HG03520 (cell line): ENCODE measurements at regions not wholly inside any gene's neighbourhood (a gene's known extent, or its start where the extent isn't known, plus 50 kb on each side); places are given as distances from the start of the nearest gene placed in this dataset.
"Not testable (repeated sequence)": the region's sequence is repeated elsewhere in the genome, so short reads cannot be mapped to it uniquely, and the experiment has no call there.

Experiments used
- ATAC-seq: cut with Tn5 transposase; IDR thresholded peaks from one replicate; pipeline ENCODE4 v1.9.1; 2021; ENCODE audit warnings: mild to moderate bottlenecking, moderate library complexity; ENCODE audit not compliant: unreplicated experiment

DNA sequence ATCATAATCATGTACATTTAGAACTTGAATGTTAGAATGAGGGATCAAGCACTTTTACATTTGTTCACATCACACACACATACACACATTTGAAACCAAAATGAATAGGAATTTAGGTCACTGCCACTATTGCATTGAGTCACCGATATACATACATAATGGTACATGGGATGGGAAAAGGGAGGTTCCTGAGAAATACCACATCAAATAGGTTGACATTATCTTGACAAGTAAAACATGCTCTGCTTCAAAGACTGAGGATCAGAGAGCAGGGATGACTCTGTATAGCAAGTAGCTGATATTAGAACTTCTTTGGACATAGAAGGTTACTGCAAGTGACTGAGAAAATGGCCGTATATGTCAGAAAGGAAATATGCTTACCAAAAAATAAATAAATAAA, 847.2 kb downstream of the PLOD2 start:
- no peak for ATAC-seq

DNA sequence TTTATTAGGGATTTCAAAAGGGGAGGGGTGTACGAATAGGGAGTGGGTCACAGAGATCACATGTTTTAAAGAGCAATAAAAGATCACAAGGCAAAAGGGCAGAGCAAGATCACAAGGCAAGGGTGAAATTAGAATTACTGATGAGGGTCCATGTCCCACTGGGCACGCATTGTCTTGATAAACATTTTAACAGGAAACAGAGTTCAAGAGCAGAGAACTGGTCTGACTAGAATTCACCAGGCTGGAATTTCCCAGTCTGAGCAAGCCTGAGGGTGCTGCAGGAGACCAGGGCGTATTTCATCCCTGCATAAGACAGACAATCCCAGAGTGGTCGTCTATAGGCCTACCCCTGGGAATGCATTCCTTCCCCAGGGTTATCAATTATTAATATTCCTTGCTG, 844.7 kb downstream of the PLOD2 start:
- not testable (repeated sequence) for ATAC-seq

DNA sequence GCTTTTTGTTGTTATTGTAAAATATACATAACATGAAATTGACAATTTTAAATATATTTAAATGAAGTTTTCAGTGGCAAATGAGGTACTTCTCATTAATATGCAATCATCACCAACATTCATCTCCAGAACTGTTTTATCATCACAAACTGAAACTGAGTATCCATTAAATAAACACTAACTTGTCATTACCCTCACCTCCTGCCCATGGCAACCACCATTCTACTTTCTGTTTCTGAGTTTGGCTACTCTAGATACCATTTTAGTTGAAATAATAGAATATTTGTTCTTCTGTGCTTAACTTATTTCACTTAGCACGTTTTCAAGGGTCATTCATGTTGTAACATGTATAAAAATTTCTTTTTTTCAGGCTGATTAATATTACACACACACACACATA, 834.3 kb downstream of the PLOD2 start:
- no peak for ATAC-seq

DNA sequence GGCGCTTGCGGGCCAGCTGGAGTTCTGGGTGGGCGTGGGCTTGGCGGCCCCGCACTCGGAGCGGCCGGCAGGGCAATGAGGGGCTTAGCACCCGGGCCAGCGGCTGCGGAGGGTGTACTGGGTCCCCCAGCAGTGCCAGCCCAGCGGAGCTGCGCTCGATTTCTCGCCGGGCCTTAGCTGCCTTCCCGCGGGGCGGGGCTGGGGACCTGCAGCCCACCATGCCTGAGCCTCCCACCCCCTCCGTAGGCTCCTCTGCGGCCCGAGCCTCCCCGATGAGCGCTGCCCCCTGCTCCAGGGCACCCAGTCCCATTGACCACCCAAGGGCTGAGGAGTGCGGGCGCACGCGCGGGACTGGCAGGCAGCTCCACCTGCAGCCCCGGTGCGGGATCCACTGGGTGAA, 827.6 kb downstream of the PLOD2 start:
- not testable (repeated sequence) for ATAC-seq

DNA sequence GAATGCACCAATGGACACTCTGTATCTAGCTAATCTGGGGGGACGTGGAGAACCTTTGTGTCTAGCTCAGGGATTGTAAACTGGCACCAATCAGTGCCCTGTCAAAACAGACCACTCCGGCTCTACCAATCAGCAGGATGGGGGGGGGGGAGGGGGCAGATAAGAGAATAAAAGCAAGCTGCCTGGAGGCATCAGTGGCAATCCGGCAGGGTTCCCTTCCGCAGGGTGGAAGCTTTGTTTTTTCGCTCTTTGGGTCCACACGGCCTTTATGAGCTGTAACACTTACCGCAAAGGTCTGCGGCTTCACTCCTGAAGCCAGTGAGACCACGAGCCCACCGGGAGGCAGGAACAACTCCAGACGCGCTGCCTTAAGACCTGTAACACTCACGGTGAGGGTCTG, 827.1 kb downstream of the PLOD2 start:
- ATAC-seq = no peak

DNA sequence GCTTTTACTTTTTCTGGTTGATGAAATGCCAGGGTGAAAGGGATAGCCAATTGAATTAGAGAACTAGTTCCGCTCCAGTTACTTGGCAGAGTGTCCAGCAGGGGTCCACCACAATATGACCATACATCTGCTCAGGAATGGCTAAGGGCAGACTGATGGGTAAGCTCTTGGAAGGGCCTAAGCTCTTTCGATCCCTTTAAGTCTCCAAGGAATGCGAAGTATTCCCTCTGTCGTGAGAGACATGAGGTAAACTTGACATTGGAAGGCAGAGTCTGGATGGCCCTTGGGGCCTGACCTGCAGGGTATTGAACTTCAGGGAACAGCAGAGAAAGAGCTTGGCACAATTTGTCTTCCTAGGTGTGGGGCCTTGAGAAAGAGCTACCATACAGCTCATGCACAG, 805.8 kb downstream of the PLOD2 start:
- no peak for ATAC-seq

DNA sequence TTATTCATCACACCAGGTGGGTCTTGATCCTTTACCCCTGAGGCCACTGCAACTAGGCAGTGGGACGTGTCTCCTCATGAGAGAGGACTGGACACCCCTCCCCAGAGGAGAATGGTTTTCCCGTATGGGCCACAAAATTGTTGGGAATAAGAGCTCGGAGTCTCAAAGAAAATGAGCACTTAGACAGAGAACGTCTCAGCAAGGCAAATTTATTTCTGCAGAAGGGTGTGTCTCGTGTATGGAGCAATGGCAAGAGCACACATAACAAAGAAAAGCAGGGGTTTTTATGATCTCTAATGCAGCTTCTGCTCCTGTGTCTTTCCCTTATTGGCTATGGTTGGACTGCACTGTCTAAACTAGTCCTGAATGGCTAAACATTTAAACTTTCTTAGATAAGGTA, 803.5 kb downstream of the PLOD2 start:
- ATAC-seq = no peak

DNA sequence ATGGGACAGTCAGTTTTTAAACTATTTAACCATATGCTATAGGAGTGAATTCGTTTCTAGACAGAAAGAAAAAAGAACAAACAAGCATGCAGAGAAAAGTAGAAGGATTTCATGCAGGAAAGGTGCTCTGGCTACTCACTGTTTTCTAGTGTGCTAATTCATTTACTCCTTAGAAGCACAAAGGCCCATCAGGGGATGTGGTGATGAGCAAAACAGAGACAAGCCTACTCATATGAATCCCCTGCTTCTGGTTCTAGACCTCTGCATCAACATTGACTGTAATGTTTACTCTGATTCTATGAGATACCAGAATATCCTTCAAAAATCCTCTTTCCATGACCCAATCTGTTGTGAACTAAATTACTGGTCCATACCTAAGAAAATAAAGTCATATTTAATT, 801.9 kb downstream of the PLOD2 start:
- ATAC-seq = no peak

DNA sequence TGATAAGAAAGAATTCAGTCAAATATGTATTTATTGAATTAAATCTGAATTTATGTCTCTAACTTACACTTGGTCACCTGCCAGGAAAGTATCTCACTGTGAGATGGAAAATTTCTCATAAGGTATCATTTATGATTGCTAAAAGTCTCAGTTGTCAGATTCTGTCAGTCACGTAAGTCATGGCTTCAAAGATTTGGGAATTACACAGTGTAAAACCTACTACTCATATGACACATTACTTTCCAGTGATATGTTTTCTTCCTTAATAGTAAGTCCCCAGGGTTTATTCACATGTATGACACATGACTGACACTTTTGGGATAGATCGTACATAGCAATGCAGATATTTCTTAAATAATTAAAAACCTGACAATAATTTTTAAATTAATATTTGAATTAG, 792.2 kb downstream of the PLOD2 start:
- no peak for ATAC-seq

DNA sequence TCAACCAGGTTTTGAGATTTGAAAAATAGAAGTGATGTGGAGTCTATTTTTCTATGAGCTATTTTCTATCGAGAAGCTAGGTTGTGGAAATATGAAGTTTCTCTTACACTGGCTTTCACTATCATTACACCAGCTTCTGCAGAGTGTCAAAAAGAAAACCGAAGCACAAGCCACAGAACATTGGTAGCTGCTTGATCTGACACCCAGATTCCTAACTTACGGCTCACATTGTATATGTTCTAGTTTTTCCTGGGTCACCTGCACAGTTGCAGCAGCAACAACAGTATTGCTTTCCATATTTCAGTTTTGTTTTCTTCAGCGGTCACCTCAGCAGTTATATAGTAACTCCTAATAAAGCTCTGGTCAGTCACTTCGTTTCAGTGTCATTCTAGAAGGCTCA, 790.1 kb downstream of the PLOD2 start:
- ATAC-seq = no peak

DNA sequence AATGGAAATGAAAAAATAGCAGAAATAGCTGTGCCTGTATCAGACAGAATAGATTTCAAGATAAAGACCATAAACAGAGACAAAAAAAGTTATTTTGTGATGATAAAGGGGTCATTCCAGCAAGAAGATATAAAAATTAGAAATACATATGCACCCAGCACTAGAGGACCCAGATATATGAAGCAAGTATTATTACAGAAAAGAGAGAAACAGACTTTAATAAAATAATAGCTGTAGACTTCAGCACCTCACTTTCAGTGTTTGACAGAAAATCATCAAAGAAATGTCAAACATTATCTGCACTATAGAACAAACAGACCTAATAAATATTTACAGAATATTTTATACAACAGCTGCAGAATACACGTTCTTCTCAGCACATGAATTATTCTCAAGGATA, 783.7 kb downstream of the PLOD2 start:
- ATAC-seq = no peak

DNA sequence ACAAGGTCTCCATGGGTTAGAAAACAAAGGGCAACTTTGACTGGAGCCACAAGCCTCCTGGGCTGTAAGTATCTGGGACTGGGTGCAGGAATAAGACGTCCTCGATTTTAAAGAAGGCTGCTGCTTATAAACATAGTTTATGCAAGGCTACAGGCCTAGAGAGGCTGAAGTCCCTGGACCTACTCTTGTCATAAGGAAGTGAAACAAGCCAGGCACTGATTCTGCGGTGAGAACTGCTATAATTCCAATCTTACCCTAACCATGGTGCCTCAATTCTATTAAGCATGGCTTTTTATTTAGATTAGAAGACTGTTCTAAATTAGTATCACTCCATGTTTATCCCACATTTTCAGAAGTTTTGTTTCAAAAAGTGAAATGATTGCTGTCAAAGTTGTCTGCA, 777.6 kb downstream of the PLOD2 start:
- ATAC-seq = no peak

DNA sequence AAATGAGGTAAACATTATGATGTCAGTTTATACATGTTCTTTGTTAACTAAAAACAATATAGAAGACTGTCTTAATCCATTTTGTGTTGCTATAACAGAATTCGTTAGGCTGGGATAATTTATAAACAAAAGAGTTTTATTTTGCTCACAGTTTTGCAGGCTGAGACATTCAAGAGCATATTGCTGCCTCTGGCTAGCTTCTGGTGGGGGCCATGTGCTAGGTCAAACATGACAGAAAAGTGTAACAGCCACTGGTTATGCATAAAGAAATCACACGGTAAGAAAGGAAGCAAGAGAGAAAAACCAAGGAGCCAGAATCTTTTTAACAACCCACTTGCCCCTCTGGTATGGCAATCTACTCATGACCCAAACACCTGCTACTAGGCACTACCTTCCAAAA, 776.7 kb downstream of the PLOD2 start:
- no peak for ATAC-seq

DNA sequence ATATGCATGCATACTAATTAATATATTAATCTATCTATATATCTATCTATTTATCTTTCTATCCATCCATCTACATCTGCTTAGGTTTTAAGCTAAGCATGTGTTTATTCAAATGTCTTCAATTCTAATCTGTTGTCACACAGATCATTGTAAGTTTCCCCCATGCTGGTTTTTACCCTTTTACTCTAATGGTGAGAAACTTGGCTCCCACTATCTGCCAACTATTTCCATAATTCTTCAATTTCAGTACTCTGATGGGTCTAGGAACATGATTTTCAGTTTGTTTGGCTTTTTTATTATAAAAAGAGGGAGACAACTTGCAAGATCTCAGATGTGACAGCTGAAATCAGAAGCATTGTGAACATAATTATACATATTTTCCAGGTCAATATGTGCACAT, 773.8 kb downstream of the PLOD2 start:
- ATAC-seq = no peak

DNA sequence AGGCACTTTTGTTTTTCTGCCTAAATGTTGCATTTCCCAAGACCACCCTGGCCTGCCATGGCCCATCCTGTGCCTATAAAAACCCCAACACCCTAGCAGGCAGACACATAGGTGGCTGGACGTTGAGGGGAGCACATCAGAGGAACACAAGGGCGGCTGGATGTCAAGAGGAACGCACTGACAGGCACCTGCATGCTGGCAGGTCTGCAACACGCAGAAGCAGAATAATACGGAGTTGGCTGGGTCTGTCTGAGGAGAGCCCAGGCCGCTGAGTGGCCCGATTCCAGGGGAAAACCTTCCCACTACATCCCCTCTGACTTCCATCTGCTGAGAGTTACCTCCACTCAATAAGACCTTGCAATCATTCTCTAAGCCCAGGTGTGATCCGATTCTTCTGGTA, 765.6 kb downstream of the PLOD2 start:
- no peak for ATAC-seq

DNA sequence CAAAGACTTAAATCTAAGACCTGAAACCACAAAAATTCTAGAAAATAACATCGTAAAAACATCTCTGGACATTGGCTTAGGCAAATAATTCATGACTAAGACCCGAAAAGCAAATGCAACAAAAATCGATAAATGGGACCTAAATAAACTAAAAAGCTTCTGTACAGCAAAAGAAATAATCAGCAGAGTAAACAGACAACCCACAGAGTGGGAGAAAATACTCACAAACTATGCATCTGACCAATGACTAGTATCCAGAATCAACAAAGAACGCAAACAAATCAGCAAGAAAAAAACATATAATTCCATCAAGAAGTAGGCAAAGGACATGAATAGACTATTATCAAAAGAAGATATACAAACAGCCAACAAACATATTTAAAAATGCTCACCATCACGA, 749.4 kb downstream of the PLOD2 start:
- ATAC-seq = no peak

DNA sequence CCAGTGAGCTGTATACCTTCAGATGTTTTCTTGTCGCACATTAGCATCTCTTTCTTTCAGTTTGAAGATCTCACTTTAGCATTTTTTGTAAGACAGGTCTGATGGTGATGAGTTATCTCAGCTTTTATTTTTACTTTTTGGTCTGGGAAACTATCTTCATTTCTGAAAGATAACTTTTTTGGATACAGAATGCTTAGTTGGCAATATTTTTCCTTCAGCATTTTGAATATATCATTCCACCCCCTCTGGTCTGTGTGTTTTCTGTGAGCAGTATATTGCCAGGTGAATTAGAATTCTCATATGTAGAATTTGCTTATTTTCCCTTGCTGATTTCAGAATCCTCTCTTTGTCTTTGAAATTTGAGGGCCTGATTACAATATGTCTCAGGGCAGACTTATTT, 743.3 kb downstream of the PLOD2 start:
- ATAC-seq = no peak

DNA sequence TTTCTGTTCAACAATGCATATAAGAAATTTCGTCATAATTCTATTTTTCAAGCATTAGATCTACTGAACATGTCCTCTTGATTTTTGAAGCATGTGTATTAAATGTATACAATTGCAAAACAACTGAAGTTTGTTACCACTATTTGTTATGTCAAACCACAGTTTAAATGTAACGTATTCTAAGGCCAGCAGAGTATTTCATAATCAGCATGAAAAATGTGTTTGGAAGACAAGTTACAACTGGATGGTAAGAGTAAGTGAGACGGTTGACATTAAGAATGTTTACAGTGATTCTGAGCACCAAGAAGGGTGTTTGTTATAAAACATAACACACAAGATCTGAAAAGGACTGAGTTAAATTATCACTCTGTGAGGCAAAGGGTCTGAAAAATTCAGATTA, 738.4 kb downstream of the PLOD2 start:
- ATAC-seq = no peak

DNA sequence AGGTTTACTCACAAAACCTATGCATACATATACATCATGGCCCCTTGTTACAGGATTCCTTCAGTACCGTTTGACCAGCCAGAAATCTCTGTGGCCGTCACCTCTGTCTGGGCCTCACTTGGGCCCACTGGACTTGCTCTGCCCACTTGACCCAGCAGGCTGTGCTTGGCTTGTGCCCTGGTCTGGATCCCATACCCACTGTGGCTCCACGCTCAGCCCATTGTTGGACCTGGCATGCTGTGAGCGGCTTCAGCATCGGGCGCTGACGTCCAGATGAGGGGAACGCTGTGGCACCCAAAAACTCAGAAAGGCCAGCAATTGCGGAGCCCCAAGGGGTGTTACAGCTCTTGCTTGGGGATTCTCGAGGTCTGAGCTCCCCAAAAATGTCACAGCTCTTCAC, 733.6 kb downstream of the PLOD2 start:
- no peak for ATAC-seq

DNA sequence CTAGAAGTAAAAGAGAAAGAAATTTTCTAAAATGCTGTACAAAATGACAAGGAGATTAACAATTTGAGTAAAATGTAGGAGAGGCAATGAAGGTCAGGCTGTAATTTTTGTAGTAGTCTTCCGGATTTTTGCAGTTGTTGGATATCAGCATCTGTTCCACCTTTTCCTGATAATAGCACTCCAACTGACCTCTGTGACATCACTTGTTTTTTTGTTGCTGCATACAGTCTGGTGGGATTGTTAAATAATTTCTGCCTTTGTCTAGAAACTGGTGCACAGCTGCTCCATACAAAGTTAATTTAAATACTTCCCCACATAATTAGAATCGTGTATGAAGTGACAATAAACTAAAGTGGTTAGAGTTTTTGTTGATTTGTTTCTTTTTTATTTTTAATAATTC, 731.4 kb downstream of the PLOD2 start:
- no peak for ATAC-seq

DNA sequence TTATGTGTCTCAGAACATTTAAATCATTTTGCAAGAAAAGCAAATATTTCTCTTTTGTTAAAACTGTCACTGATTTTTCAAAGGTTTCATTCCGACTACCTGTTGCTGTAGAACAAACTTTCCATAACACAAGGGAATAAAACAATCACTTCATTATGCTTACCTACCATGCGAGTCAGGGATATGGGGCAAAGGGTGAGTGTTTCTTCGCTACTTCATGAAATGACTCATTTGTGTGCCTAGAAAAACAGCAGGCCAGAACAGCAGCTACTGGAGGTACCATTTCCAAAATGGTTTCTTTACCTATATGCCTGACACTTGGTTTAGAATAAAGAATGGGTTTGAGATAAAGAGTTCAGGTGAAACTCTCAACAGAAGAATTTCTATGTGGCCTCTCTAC, 712.5 kb downstream of the PLOD2 start:
- ATAC-seq = no peak

DNA sequence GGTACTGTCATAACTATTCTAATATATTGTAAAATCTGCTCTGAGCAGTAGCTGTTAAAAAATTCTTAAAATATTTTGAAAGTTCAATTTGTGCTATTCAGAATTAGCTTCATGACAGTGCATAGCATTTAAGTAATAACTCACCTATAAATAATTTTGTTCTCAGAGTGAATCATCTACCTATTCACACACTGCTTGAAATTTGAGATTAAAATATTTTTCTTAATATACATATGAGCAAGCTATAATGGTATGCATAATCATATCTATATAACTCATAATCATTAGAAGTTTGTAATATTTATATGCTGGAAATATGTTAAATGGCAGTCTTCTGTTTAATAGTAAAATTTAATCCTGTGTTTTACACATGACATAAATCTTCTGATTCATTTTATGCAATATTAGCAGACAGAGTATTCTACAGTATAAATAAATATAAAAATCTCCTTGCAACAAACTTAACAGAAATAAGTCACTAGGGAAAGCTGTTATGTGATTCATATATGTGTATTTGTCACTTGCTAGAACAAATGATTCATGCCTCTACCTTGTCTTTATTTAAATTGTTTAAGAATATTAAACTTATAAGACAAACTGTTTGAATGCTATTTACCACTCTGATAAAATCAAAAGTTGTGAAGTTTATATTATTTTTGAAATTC, 710.8 kb downstream of the PLOD2 start:
- ATAC-seq = no peak

DNA sequence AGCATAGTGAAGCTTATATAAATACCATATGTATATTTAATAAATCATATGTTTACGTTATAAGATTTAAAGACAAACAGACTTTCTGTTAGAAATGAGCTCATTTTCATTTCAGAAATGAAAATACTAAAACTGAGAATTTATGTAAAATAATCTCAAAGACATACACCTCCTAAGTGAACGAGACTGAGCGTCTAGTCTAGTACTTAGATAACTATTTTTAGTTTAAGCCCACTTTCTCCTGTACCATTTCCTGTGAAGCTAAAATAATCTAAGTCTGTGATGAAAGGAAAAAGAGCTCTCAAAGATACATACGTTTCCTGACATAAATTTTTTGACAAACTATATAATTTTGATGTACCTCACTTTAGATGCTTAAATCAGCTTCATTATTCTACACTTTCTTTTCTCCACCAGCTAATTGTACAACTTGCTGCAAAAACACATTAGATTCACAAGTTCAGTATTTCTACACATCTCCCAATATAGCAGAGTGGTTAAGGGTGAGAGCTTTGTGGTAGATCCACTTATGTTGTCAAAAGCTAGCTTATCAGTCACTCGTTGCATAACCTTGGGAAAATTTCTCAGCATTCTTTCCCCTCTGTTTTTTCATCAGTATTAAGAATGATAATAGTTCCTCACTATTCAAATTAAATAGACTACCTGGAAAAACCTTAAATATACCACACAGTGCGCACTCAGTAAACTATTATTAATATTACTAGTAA, 703.0 kb downstream of the PLOD2 start:
- ATAC-seq = no peak
